ENCODE measurements at regions not wholly inside any gene's neighbourhood (a gene's known extent, or its start where the extent isn't known, plus 50 kb on each side); places are given as distances from the start of the nearest gene placed in this dataset.
A peak's percentile ranks its signal among the peaks of the same experiment; 100 is the strongest.
"Not testable (repeated sequence)": the region's sequence is repeated elsewhere in the genome, so short reads cannot be mapped to it uniquely, and the experiment has no call there.

- DNase-seq: peak in 1 of 2 donors; percentile 51
- H3K9me3 ChIP-seq; H3K27ac ChIP-seq; intact Hi-C loops (cut with DNase I; ENCODE audit: low total_unique reads); H3K4me3 ChIP-seq; H3K27me3 ChIP-seq; H3K36me3 ChIP-seq: not testable (repeated sequence)
- 24 to 43% (median 38%) methylated on average over 3 of the region's 3 CpGs for WGBS, 5 donors
- peaks cover 0 to 10% (median 7%) of the 10 kb centered on the region in 4 donors for H3K4me1 ChIP-seq
Measured at GRCh38 chr15:84531709-84532367, 69.0 kb upstream of the ZSCAN2 start.

- H3K9me3 ChIP-seq; DNase-seq; H3K27me3 ChIP-seq; H3K4me3 ChIP-seq; intact Hi-C loops (cut with DNase I; ENCODE audit: low total_unique reads); H3K27ac ChIP-seq: not testable (repeated sequence)
- WGBS, 5 donors: 91 to 100% (median 94%) methylated on average over 2 of the region's 2 CpGs
- Histone ChIP-seq H3K36me3 (peaks cover 0 to 16% (median 8%) of the 10 kb centered on the region in 4 donors), H3K4me1 (peaks cover 0 to 10% (median 7%) of the 10 kb centered on the region in 4 donors)
Measured at GRCh38 chr15:84533705-84534104, 67.1 kb upstream of the ZSCAN2 start.

- whole genome bisulfite sequencing, 5 donors: 62 to 79% (median 69%) methylated on average over 4 of the region's 4 CpGs
- DNase-seq: not testable (repeated sequence)
Measured at GRCh38 chr15:84534561-84535235, 66.1 kb upstream of the ZSCAN2 start.

DNA sequence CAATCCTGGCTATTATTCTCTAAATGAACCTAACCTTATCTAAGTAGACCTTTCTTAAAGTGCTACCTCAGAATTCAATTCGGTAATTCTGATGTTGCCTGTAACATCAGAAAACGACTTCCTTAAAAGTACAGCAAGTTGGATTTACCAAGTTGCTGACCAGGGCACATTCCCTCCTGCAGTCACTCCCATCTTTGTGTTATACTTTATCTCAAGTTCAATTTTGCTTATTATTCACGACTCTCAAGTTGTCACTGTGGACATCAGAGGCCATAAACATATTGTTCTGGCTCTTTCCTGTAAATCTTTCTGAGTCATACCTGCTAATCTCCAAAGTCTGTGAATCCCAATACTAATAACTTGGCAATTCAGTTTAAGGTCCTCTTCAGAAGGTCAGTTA lies 64.6 kb upstream of the ZSCAN2 start:
- Histone ChIP-seq H3K36me3 (peaks cover 0 to 28% (median 19%) of the 10 kb centered on the region in 4 donors), H3K4me1 (peaks cover 0 to 10% (median 7%) of the 10 kb centered on the region in 4 donors)
- H3K27ac ChIP-seq; H3K4me3 ChIP-seq; intact Hi-C loops (cut with DNase I; ENCODE audit: low total_unique reads); H3K27me3 ChIP-seq; H3K9me3 ChIP-seq: not testable (repeated sequence)
- peak in 1 of 2 donors; percentile 5 for DNase-seq
- 64 to 84% (median 68%) methylated on average over 3 of the region's 3 CpGs for whole genome bisulfite sequencing, 5 donors

More at GRCh38 chr15:84534561-84535235, 66.1 kb upstream of the ZSCAN2 start:
- Histone ChIP-seq H3K36me3 (peaks cover 0 to 17% (median 9%) of the 10 kb centered on the region in 4 donors), H3K4me1 (peaks cover 0 to 10% (median 7%) of the 10 kb centered on the region in 4 donors)
- H3K4me3 ChIP-seq; H3K27me3 ChIP-seq; H3K27ac ChIP-seq; H3K9me3 ChIP-seq; intact Hi-C loops (cut with DNase I; ENCODE audit: low total_unique reads): not testable (repeated sequence)

- H3K27ac ChIP-seq; H3K9me3 ChIP-seq; H3K27me3 ChIP-seq; DNase-seq; H3K4me3 ChIP-seq; H3K4me1 ChIP-seq; intact Hi-C loops (cut with DNase I; ENCODE audit: low total_unique reads): not testable (repeated sequence)
- peaks cover 0 to 35% (median 25%) of the 10 kb centered on the region in 4 donors for H3K36me3 ChIP-seq
- WGBS, 5 donors: 87 to 96% (median 94%) methylated on average over 4 to 6 of the region's 6 CpGs
Measured at GRCh38 chr15:84544586-84544985, 56.2 kb upstream of the ZSCAN2 start.

DNA sequence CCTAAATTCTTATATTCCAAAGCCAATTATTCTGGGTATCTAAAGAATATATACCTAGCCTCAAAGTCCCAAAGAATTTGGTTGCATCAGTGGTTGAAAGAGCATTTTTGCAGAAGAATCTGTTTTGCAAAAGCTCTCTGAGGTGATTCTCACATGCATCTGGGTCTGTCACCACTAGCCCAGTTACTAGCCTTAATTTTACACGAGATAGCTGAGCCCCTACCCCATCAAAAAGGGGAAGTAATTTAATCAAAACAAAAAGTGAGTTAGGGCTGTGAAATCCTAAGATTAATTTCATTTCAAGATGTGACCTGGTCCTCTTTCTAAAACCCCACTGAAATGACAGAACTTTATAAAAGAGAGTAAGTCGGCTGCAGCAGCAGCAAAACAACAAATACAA lies 53.7 kb upstream of the ZSCAN2 start:
- H3K27me3 ChIP-seq: not testable (repeated sequence)
- WGBS, 5 donors: 78 to 86% (median 83%) methylated on average over 2 of the region's 2 CpGs

GRCh38 chr15:84550503-84550902 lies 50.3 kb upstream of the ZSCAN2 start:
- intact Hi-C loops (cut with DNase I; ENCODE audit: low total_unique reads); H3K27ac ChIP-seq; H3K27me3 ChIP-seq; H3K9me3 ChIP-seq; DNase-seq; H3K4me3 ChIP-seq; H3K4me1 ChIP-seq: not testable (repeated sequence)
- WGBS, 5 donors: 89 to 94% (median 90%) methylated on average over 5 of the region's 5 CpGs
- H3K36me3 ChIP-seq: peaks cover 0 to 35% (median 29%) of the 10 kb centered on the region in 4 donors

More for the DNA sequence above, 53.7 kb upstream of the ZSCAN2 start:
- H3K27ac ChIP-seq; H3K4me3 ChIP-seq; intact Hi-C loops (cut with DNase I; ENCODE audit: low total_unique reads); H3K4me1 ChIP-seq; H3K9me3 ChIP-seq; DNase-seq: not testable (repeated sequence)
- peaks cover 0 to 20% (median 13%) of the 10 kb centered on the region in 4 donors for H3K36me3 ChIP-seq

Small RNAs in the stretch of these regions (small RNA-seq; reads per million reads assigned to genes)
- gene AC048382.3 (0 reads per million in 4 donors), gene CSPG4P5 (0 reads per million in 4 donors), gene RF00017 (0 reads per million in 4 donors), gene RN7SL417P (0 reads per million in 4 donors)
